Gastroesophageal sphincter (tissue), 4 donors: ENCODE measurements at regions not wholly inside any gene's neighbourhood (a gene's known extent, or its start where the extent isn't known, plus 50 kb on each side); places are given as distances from the start of the nearest gene placed in this dataset.
"Not testable (repeated sequence)": the region's sequence is repeated elsewhere in the genome, so short reads cannot be mapped to it uniquely, and the experiment has no call there.

Source experiments
- ATAC-seq: fragments of 150-250 bp; one replicate; pipeline ENCODE4 v1.9.1; 2016; ENCODE audit warnings: mild to moderate bottlenecking, moderate library complexity
- H3K27ac ChIP-seq, 4 donors: fragments of 200-600 bp; sonication (generic) in 3 of 4; 1 replicate in 3 of 4; 2 replicates in 1 of 4; pipeline ENCODE4 v1.5.1; 2016 to 2019
- H3K27me3 ChIP-seq: fragments of 200-600 bp; sonication (generic); one replicate; pipeline ENCODE4 v1.5.1; 2019
- H3K36me3 ChIP-seq, 2 donors: fragments of 200-600 bp; sonication (generic); one replicate each; pipeline ENCODE4 v1.5.1; 2019; ENCODE audit warnings: control low read depth in 1 of 2
- H3K4me1 ChIP-seq, 3 donors: fragments of 200-600 bp; sonication (generic); 1 replicate in 2 of 3; 2 replicates in 1 of 3; pipeline ENCODE4 v1.5.1; 2016 to 2019; ENCODE audit warnings: control low read depth in 2 of 3
- H3K4me3 ChIP-seq, 2 donors: fragments of 200-600 bp; sonication (generic); one replicate each; pipeline ENCODE4 v1.5.1; 2019; ENCODE audit warnings: mild to moderate bottlenecking in 1 of 2, moderate library complexity in 1 of 2
- H3K9me3 ChIP-seq, 3 donors: fragments of 200-600 bp; sonication (generic); one replicate each; pipeline ENCODE4 v1.5.1; 2017 to 2019; ENCODE audit warnings: control low read depth in 2 of 3
- EP300 ChIP-seq: sonication (generic); formaldehyde crosslinking; IDR thresholded peaks from one replicate; pipeline ENCODE4 v1.6.1; 2017; ENCODE audit warnings: antibody characterized with exemption, mild to moderate bottlenecking
- POLR2A ChIP-seq, 2 donors: fragments of 450-650 bp; IDR thresholded peaks; one replicate each; pipeline ENCODE4 v1.6.1; 2017; ENCODE audit warnings: antibody characterized with exemption in 2 of 2, mild to moderate bottlenecking in 2 of 2, moderate library complexity in 1 of 2
- POLR2AphosphoS5 ChIP-seq: sonication (generic); formaldehyde crosslinking; IDR thresholded peaks from one replicate; pipeline ENCODE4 v1.6.1; 2017; ENCODE audit warnings: antibody characterized with exemption
- WGBS, 2 donors: methylation state at CpG; one replicate each; pipeline ENCODE4 v1.1.5; 2018; ENCODE audit warnings: low coverage in 1 of 2; 5-methylcytosine and 5-hydroxymethylcytosine counted together
- TF ChIP-seq, protein P1 (sequence below), 4 experiments: fragments of 200-600 bp in 2 of 4; fragments of 450-650 bp in 2 of 4; sonication (generic) in 1 of 4; IDR thresholded peaks; one replicate each; pipeline ENCODE4 v1.5.1; 2017 to 2019; ENCODE audit warnings: antibody characterized with exemption in 4 of 4, mild to moderate bottlenecking in 2 of 4, moderate library complexity in 2 of 4

DNA sequence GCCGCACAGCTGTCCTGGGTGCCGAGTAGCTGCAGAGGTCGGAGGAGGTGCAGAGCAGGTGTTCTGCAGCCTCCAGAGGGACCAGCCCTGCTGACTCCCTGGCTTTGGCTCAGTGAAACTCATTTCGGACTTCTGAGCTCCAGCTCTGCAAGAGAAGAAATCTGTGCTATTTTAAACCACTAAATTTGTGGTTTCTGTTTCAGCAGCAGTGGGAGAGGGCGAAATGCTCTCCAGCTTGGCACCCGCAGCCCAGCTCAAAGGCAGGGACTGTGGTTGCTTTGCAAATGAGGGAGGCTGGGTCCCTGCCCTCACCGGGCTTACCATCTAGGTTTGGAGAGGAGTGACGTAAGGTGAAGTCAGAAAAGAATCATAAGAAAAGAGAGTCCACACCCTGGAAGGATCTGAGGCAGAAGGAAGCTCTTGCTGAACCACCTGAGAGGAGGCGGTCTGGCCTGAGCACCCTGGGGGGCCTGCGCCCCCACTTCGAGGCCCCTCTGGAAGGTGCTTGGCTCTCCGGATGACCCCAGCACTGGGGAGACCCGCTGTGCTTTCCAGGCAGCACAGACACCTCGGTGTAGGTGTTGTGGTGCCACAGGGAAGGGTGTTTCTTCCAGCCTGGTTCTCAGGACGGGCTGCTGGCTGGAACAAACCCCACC, 112.8 kb upstream of the FAM20C start:
- not testable (repeated sequence) for H3K4me3 ChIP-seq, ATAC-seq, H3K27ac ChIP-seq, H3K36me3 ChIP-seq, H3K27me3 ChIP-seq, H3K9me3 ChIP-seq
- peaks cover 0 to 11% (median 0%) of the 10 kb centered on the region in 3 donors for H3K4me1 ChIP-seq
- WGBS, 2 donors, result 20 to 86% methylated on average over 1 to 2 of the region's 15 CpGs

DNA sequence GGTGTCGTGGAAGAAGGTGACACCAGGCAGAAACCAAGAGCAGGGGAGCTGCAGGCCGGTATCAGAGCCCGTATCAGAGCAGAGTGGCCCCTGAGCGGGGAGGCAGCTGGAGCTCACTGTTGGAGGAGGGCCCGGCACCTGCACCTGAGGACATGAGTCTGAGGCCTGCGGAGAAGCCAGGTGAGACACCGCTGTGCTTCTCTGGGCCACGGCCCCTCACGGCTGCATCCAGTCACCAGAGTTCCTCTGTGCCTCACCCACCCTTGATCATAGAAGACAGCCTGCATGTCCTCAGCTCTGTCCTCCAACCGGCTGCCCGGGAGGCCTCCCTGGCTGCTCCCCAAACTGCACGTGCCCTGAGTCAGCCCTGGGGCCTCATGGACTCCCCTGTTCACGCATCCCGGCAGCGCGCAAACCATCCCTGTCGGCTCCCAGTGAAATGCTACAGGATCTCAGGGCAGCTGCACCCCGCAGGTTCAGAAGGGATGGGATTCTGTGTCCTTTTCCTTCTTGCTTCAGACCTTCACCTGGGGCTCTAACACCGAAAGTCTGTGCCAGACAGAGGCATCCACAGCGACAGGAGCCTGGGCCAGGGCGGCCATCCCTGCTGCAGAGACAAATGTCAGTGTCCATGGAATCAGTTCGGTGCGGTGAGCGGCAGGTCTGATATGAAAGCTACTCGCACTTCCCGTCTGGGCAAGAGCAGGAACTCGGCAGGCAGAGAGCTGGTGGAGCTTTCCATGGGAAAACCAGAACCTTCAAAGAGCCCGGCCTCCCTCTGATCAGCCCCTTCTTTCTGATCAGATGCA, 111.9 kb upstream of the FAM20C start:
- H3K4me3 ChIP-seq, result no peak overlapping the region
- H3K36me3 ChIP-seq, result no peaks in the 10 kb centered on the region
- WGBS, 2 donors, result 75 to 85% methylated on average over 2 to 15 of the region's 28 CpGs
- peaks cover 0 to 18% (median 4%) of the 10 kb centered on the region in 3 donors for H3K4me1 ChIP-seq
- no peak for ATAC-seq
- no peaks in the 10 kb centered on the region for H3K9me3 ChIP-seq
- H3K27ac ChIP-seq, result no peak overlapping the region
- H3K27me3 ChIP-seq, result no peaks in the 10 kb centered on the region
- no peak for TF ChIP-seq POLR2A (IDR thresholded peaks at IDR 0.05)
- no peak for TF ChIP-seq EP300
- TF ChIP-seq, protein P1, sequence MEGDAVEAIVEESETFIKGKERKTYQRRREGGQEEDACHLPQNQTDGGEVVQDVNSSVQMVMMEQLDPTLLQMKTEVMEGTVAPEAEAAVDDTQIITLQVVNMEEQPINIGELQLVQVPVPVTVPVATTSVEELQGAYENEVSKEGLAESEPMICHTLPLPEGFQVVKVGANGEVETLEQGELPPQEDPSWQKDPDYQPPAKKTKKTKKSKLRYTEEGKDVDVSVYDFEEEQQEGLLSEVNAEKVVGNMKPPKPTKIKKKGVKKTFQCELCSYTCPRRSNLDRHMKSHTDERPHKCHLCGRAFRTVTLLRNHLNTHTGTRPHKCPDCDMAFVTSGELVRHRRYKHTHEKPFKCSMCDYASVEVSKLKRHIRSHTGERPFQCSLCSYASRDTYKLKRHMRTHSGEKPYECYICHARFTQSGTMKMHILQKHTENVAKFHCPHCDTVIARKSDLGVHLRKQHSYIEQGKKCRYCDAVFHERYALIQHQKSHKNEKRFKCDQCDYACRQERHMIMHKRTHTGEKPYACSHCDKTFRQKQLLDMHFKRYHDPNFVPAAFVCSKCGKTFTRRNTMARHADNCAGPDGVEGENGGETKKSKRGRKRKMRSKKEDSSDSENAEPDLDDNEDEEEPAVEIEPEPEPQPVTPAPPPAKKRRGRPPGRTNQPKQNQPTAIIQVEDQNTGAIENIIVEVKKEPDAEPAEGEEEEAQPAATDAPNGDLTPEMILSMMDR (IDR thresholded peaks at IDR 0.05), result no peak
- TF ChIP-seq POLR2AphosphoS5, result no peak

- Histone ChIP-seq H3K4me1 (peaks cover 0 to 26% (median 8%) of the 10 kb centered on the region in 3 donors), H3K4me3 (no peak overlapping the region), H3K9me3 (no peaks in the 10 kb centered on the region), H3K27ac (no peak overlapping the region), H3K36me3 (no peaks in the 10 kb centered on the region), H3K27me3 (no peaks in the 10 kb centered on the region)
- ATAC-seq, result no peak
- WGBS, 2 donors, result 71 to 82% methylated on average over 5 to 19 of the region's 23 CpGs
- TF ChIP-seq, protein P1 (IDR thresholded peaks at IDR 0.05), result no peak
- no peak for TF ChIP-seq EP300
- no peak for TF ChIP-seq POLR2AphosphoS5
- no peak for TF ChIP-seq POLR2A (IDR thresholded peaks at IDR 0.05)
Observed at GRCh38 chr7:81068-81925, 111.1 kb upstream of the FAM20C start.

GRCh38 chr7:81926-82756, 110.2 kb upstream of the FAM20C start:
- no peak for ATAC-seq
- no peak for TF ChIP-seq EP300
- no peak for TF ChIP-seq POLR2A (IDR thresholded peaks at IDR 0.05)
- TF ChIP-seq, protein P1 (IDR thresholded peaks at IDR 0.05), result no peak
- no peak for TF ChIP-seq POLR2AphosphoS5
- Histone ChIP-seq H3K4me3 (no peak overlapping the region), H3K36me3 (no peaks in the 10 kb centered on the region), H3K27me3 (no peaks in the 10 kb centered on the region), H3K9me3 (no peaks in the 10 kb centered on the region), H3K4me1 (peaks cover 0 to 34% (median 8%) of the 10 kb centered on the region in 3 donors), H3K27ac (no peak overlapping the region)
- 81 to 93% methylated on average over 10 to 11 of the region's 39 CpGs for WGBS, 2 donors
